OCI-LY7 (cell line): ENCODE measurements at regions not wholly inside any gene's neighbourhood (a gene's known extent, or its start where the extent isn't known, plus 50 kb on each side); places are given as distances from the start of the nearest gene placed in this dataset.

Experiments
- EZH2phosphoT487 ChIP-seq: fragments of 200-600 bp; sonication (generic); IDR thresholded peaks from 2 replicates; pipeline ENCODE4 v1.6.1; 2018; ENCODE audit warnings: low read depth, borderline replicate concordance, mild to moderate bottlenecking, mixed run types, antibody characterized with exemption, low read length, moderate library complexity, mixed read lengths
- TF ChIP-seq, protein P1 (sequence below): fragments of 200-600 bp; sonication (generic); conservative IDR thresholded peaks from 2 replicates; pipeline ENCODE4 v1.5.1; 2014; ENCODE audit warnings: mild to moderate bottlenecking, antibody characterized with exemption, low read length, moderate library complexity, mixed read lengths

DNA sequence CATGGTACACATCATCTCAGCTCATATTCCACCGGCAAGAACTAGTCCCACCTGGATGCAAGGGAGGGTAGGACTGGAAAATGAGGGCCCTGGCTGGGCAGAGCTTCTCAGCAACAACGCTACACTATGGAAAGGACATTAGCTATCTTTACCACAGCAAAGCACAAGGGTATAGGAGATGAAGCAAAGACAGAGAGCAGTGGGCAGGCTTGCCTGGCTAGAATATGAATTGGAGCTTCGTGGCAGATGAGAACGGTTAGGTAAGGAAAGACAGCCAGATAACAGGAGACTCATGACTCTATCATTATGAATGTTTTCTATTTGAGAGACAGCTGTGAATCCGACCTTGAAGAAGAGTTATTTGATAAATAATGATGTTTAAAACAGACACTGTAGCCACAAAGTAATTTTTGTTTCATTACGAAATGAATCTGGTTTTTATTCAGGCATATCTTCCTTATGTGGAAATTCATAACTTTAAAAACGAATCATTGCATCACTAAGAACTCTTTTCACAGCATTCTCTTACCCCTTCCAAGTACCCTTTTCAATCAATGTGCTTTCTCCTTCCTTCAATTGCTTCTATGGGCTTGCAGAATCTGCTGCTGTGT is 59.1 kb upstream of the PCED1B start:
- TF ChIP-seq, protein P1, sequence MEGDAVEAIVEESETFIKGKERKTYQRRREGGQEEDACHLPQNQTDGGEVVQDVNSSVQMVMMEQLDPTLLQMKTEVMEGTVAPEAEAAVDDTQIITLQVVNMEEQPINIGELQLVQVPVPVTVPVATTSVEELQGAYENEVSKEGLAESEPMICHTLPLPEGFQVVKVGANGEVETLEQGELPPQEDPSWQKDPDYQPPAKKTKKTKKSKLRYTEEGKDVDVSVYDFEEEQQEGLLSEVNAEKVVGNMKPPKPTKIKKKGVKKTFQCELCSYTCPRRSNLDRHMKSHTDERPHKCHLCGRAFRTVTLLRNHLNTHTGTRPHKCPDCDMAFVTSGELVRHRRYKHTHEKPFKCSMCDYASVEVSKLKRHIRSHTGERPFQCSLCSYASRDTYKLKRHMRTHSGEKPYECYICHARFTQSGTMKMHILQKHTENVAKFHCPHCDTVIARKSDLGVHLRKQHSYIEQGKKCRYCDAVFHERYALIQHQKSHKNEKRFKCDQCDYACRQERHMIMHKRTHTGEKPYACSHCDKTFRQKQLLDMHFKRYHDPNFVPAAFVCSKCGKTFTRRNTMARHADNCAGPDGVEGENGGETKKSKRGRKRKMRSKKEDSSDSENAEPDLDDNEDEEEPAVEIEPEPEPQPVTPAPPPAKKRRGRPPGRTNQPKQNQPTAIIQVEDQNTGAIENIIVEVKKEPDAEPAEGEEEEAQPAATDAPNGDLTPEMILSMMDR, result no peak
- TF ChIP-seq EZH2phosphoT487, result no peak
